ENCODE measurements at regions not wholly inside any gene's neighbourhood (a gene's known extent, or its start where the extent isn't known, plus 50 kb on each side); places are given as distances from the start of the nearest gene placed in this dataset.

- WGBS, 4 donors: 46 to 60% (median 58%) methylated on average over 4 of the region's 4 CpGs
These were observed 139.1 kb upstream of the MYO10 start for GRCh38 chr5:17075236-17075635.

GRCh38 chr5:17076272-17076671 lies 140.2 kb upstream of the MYO10 start:
- no peaks in the 10 kb centered on the region for H3K9me3 ChIP-seq (replicated peaks in 1 of 3)
- H3K36me3 ChIP-seq (replicated peaks in 1 of 2): no peaks in the 10 kb centered on the region
- H3K4me3 ChIP-seq: no peak overlapping the region
- H3K27ac ChIP-seq: no peak overlapping the region
- H3K4me1 ChIP-seq (replicated peaks in 1 of 2): no peaks in the 10 kb centered on the region
- no peak for DNase-seq
- TF ChIP-seq POLR2A (IDR thresholded peaks at IDR 0.05): no peak
- TF ChIP-seq CTCF (IDR thresholded peaks at IDR 0.05): no peak
- 74 to 82% (median 81%) methylated on average over 2 of the region's 2 CpGs for WGBS, 4 donors
- H3K27me3 ChIP-seq: no peaks in the 10 kb centered on the region
- intact Hi-C loops (cut with DNase I): no loop called here

More at GRCh38 chr5:17075236-17075635, 139.1 kb upstream of the MYO10 start:
- Histone ChIP-seq H3K9me3 (replicated peaks in 1 of 3) (no peaks in the 10 kb centered on the region), H3K4me1 (replicated peaks in 1 of 2) (peaks cover 0 to under 1% of the 10 kb centered on the region in 2 donors), H3K4me3 (no peak overlapping the region), H3K36me3 (replicated peaks in 1 of 2) (no peaks in the 10 kb centered on the region), H3K27ac (no peak overlapping the region), H3K27me3 (no peaks in the 10 kb centered on the region)
- DNase-seq: no peak
- TF ChIP-seq POLR2A (IDR thresholded peaks at IDR 0.05) (no peak), CTCF (IDR thresholded peaks at IDR 0.05) (no peak)
- intact Hi-C loops (cut with DNase I): no loop called here

- no peaks in the 10 kb centered on the region for H3K9me3 ChIP-seq (replicated peaks in 1 of 3)
- intact Hi-C loops (cut with DNase I): no loop called here
- H3K4me3 ChIP-seq: no peak overlapping the region
- no peaks in the 10 kb centered on the region for H3K4me1 ChIP-seq (replicated peaks in 1 of 2)
- no peaks in the 10 kb centered on the region for H3K27me3 ChIP-seq
- WGBS, 4 donors: 54 to 68% (median 61%) methylated on average over 11 of the region's 11 CpGs
- no peak for TF ChIP-seq POLR2A (IDR thresholded peaks at IDR 0.05)
- TF ChIP-seq CTCF (IDR thresholded peaks at IDR 0.05): no peak
- peak overlapping the region in 3 of 5 donors; percentile 22 to 74 (median 32) for H3K27ac ChIP-seq
- DNase-seq: peak in 1 of 7 donors; percentile 33
- no peaks in the 10 kb centered on the region for H3K36me3 ChIP-seq (replicated peaks in 1 of 2)
These were observed 139.8 kb upstream of the BASP1 start for GRCh38 chr5:17077440-17078233.

- H3K27me3 ChIP-seq: no peaks in the 10 kb centered on the region
- no peaks in the 10 kb centered on the region for H3K36me3 ChIP-seq (replicated peaks in 1 of 2)
- no peaks in the 10 kb centered on the region for H3K4me1 ChIP-seq (replicated peaks in 1 of 2)
- no peaks in the 10 kb centered on the region for H3K9me3 ChIP-seq (replicated peaks in 1 of 3)
- TF ChIP-seq CTCF (IDR thresholded peaks at IDR 0.05) (no peak), POLR2A (IDR thresholded peaks at IDR 0.05) (no peak)
- WGBS, 4 donors: 45 to 73% (median 65%) methylated on average over 7 of the region's 7 CpGs
- intact Hi-C loops (cut with DNase I): no loop called here
- peak in 3 of 7 donors; percentile 21 to 55 (median 26) for DNase-seq
- no peak overlapping the region for H3K27ac ChIP-seq
- no peak overlapping the region for H3K4me3 ChIP-seq
These were observed 137.9 kb upstream of the BASP1 start for GRCh38 chr5:17079562-17079961.
